GM12892 (cell line): ENCODE measurements at regions not wholly inside any gene's neighbourhood (a gene's known extent, or its start where the extent isn't known, plus 50 kb on each side); places are given as distances from the start of the nearest gene placed in this dataset.

Experiments used
- POLR2A ChIP-seq: IDR thresholded peaks from 2 replicates; pipeline ENCODE4 v1.6.1; 2011; ENCODE audit warnings: low read depth, low read length, control low read depth
- POLR2AphosphoS5 ChIP-seq: IDR thresholded peaks from 2 replicates; pipeline ENCODE4 v1.6.1; 2011; ENCODE audit warnings: low read depth, low read length, control low read depth

GRCh38 chr10:124212702-124213101 lies 119.3 kb upstream of the CHST15 start:
- TF ChIP-seq POLR2AphosphoS5 (no peak), POLR2A (no peak)
